Skeletal muscle tissue (tissue), 3 donors: ENCODE measurements at regions not wholly inside any gene's neighbourhood (a gene's known extent, or its start where the extent isn't known, plus 50 kb on each side); places are given as distances from the start of the nearest gene placed in this dataset.

Source experiments
- H3K27ac ChIP-seq: one replicate; pipeline ENCODE4 v1.7.0; 2013; ENCODE audit warnings: mild to moderate bottlenecking, low read depth, low read length, inconsistent platforms
- H3K27me3 ChIP-seq, 3 donors: one replicate each; pipeline ENCODE4 v1.7.0; 2013; ENCODE audit warnings: low read length in 3 of 3; ENCODE audit not compliant: control insufficient read depth in 3 of 3, insufficient read depth in 3 of 3
- H3K36me3 ChIP-seq, 3 donors: one replicate each; pipeline ENCODE4 v1.7.0; 2013; ENCODE audit warnings: low read length in 3 of 3; ENCODE audit not compliant: control insufficient read depth in 3 of 3, insufficient read depth in 3 of 3
- H3K4me1 ChIP-seq, 3 donors: one replicate each; pipeline ENCODE4 v1.7.0; 2013; ENCODE audit warnings: low read length in 3 of 3, mild to moderate bottlenecking in 3 of 3; ENCODE audit not compliant: control insufficient read depth in 3 of 3, insufficient read depth in 3 of 3
- H3K4me3 ChIP-seq, 3 donors: one replicate each; pipeline ENCODE4 v1.7.0; 2013; ENCODE audit warnings: low read length in 3 of 3
- H3K9ac ChIP-seq, 3 donors: one replicate each; pipeline ENCODE4 v1.7.0; 2013; ENCODE audit warnings: low read length in 3 of 3, mild to moderate bottlenecking in 3 of 3, moderate library complexity in 2 of 3, low read depth in 1 of 3
- H3K9me3 ChIP-seq, 3 donors: one replicate each; pipeline ENCODE4 v1.7.0; 2013; ENCODE audit warnings: low read length in 3 of 3; ENCODE audit not compliant: control insufficient read depth in 3 of 3
- donor health status: Osteomylitis.

DNA sequence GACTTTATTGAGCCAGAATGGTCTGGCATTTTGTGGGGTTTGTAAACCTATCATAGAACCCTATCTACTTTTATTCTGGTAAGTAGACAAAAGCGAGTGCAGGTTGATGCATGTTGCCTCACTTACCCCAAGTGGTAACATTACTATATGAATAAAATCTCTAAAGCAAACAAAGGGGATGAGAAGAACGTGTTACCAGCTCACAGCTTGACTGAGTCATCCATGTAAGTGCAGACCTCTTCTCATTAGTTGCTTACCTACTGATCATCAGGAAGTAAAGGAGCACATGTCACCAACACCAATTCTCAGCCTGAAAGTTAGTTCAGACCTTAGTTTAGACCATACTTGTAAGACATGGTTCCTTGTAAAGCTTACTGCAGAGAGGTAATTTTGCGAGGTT, 1328.3 kb downstream of the C4orf33 start:
- Histone ChIP-seq H3K4me3 (no peak overlapping the region), H3K9ac (no peak overlapping the region), H3K27ac (no peak overlapping the region), H3K27me3 (no peaks in the 10 kb centered on the region), H3K9me3 (no peaks in the 10 kb centered on the region), H3K4me1 (no peaks in the 10 kb centered on the region), H3K36me3 (no peaks in the 10 kb centered on the region)

- H3K27me3 ChIP-seq = no peaks in the 10 kb centered on the region
- no peak overlapping the region for H3K9ac ChIP-seq
- no peaks in the 10 kb centered on the region for H3K9me3 ChIP-seq
- H3K4me1 ChIP-seq = no peaks in the 10 kb centered on the region
- H3K4me3 ChIP-seq = no peak overlapping the region
- no peak overlapping the region for H3K27ac ChIP-seq
- no peaks in the 10 kb centered on the region for H3K36me3 ChIP-seq
Observed at GRCh38 chr4:130432289-130432688, 1336.3 kb downstream of the C4orf33 start.

- no peak overlapping the region for H3K9ac ChIP-seq
- H3K4me1 ChIP-seq = no peaks in the 10 kb centered on the region
- no peaks in the 10 kb centered on the region for H3K9me3 ChIP-seq
- no peak overlapping the region for H3K4me3 ChIP-seq
- no peaks in the 10 kb centered on the region for H3K36me3 ChIP-seq
- no peak overlapping the region for H3K27ac ChIP-seq
- H3K27me3 ChIP-seq = no peaks in the 10 kb centered on the region
Observed at GRCh38 chr4:130449741-130450140, 1353.8 kb downstream of the C4orf33 start.

GRCh38 chr4:130468340-130468739, 1372.4 kb downstream of the C4orf33 start:
- no peaks in the 10 kb centered on the region for H3K9me3 ChIP-seq
- no peaks in the 10 kb centered on the region for H3K27me3 ChIP-seq
- H3K36me3 ChIP-seq = no peaks in the 10 kb centered on the region
- H3K4me1 ChIP-seq = no peaks in the 10 kb centered on the region
- H3K27ac ChIP-seq = no peak overlapping the region
- H3K4me3 ChIP-seq = no peak overlapping the region
- no peak overlapping the region for H3K9ac ChIP-seq

DNA sequence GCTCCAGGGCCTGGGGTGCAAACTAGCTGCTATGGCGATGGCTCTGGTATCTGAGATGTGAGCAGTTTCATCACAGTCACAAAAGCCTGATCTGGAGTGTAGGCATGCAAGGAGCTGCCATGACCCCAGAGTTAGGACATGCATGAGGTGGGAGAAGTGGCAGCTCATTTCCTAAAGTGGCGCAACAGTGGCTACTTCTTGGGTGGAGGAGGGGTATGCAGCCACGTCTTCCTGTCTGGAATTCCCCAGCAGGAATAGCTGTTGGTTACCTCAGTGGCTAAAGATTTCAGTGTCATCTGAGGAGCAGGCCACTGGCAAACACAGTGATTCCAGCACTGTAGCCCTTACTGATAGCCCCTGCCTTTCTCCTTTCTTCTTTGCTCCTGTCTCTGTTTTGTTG, 1382.5 kb downstream of the C4orf33 start:
- Histone ChIP-seq H3K4me1 (no peaks in the 10 kb centered on the region), H3K36me3 (no peaks in the 10 kb centered on the region), H3K9ac (no peak overlapping the region), H3K27ac (no peak overlapping the region), H3K9me3 (no peaks in the 10 kb centered on the region), H3K4me3 (no peak overlapping the region), H3K27me3 (no peaks in the 10 kb centered on the region)

- Histone ChIP-seq H3K9ac (no peak overlapping the region), H3K27ac (no peak overlapping the region), H3K36me3 (no peaks in the 10 kb centered on the region), H3K27me3 (no peaks in the 10 kb centered on the region), H3K9me3 (no peaks in the 10 kb centered on the region), H3K4me1 (no peaks in the 10 kb centered on the region), H3K4me3 (no peak overlapping the region)
Observed at GRCh38 chr4:130479020-130479419, 1383.1 kb downstream of the C4orf33 start.

DNA sequence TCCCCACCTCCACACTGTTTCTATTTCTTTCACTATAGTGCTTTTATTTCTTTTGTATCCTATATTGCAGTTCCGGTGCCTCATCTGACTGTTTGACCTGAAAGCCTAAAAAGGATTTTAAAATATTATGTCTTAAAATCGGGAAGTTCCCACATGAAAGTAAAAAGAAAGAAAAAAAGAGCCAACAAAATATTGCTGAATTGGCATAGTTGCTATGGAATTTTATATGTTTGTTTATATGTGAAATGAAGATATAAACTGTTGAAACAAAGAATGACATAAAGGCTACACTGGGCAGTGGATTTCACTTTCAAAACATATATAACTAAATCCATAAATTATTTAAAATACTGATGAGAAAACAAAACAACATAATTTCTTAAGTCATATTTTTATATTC, 1383.7 kb downstream of the C4orf33 start:
- Histone ChIP-seq H3K9ac (no peak overlapping the region), H3K4me3 (no peak overlapping the region), H3K9me3 (no peaks in the 10 kb centered on the region), H3K4me1 (no peaks in the 10 kb centered on the region), H3K27ac (no peak overlapping the region), H3K36me3 (no peaks in the 10 kb centered on the region), H3K27me3 (no peaks in the 10 kb centered on the region)

- no peak overlapping the region for H3K9ac ChIP-seq
- H3K27me3 ChIP-seq = no peaks in the 10 kb centered on the region
- no peaks in the 10 kb centered on the region for H3K4me1 ChIP-seq
- H3K36me3 ChIP-seq = no peaks in the 10 kb centered on the region
- H3K27ac ChIP-seq = no peak overlapping the region
- H3K9me3 ChIP-seq = no peaks in the 10 kb centered on the region
- no peak overlapping the region for H3K4me3 ChIP-seq
Observed at GRCh38 chr4:130484826-130485225, 1388.9 kb downstream of the C4orf33 start.

DNA sequence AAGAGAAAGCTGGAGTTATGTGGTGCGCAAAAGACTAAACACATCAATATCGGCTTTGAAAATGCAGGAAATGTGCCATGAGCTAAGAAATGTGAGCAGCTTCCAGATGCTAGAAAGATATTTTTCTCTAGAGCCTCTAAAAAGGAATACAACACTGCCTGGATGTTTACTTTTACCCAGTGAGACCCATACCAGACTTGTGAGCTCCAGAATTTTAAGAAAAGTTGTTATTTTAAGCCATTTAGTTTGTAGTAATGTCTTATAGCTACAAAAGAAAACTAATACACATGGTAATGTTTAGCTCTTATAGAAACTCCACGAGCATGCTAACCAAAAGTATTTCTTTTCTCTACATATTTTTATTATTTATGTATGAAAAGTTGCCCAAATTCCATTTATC, 1389.4 kb downstream of the C4orf33 start:
- H3K9me3 ChIP-seq = no peaks in the 10 kb centered on the region
- H3K27me3 ChIP-seq = no peaks in the 10 kb centered on the region
- H3K9ac ChIP-seq = no peak overlapping the region
- no peak overlapping the region for H3K4me3 ChIP-seq
- H3K36me3 ChIP-seq = no peaks in the 10 kb centered on the region
- no peaks in the 10 kb centered on the region for H3K4me1 ChIP-seq
- no peak overlapping the region for H3K27ac ChIP-seq

GRCh38 chr4:130486186-130486585, 1390.2 kb downstream of the C4orf33 start:
- no peak overlapping the region for H3K4me3 ChIP-seq
- H3K27me3 ChIP-seq = no peaks in the 10 kb centered on the region
- no peaks in the 10 kb centered on the region for H3K9me3 ChIP-seq
- no peak overlapping the region for H3K27ac ChIP-seq
- H3K4me1 ChIP-seq = no peaks in the 10 kb centered on the region
- no peaks in the 10 kb centered on the region for H3K36me3 ChIP-seq
- no peak overlapping the region for H3K9ac ChIP-seq

GRCh38 chr4:130486841-130487240, 1390.9 kb downstream of the C4orf33 start:
- H3K27me3 ChIP-seq = no peaks in the 10 kb centered on the region
- H3K9me3 ChIP-seq = no peaks in the 10 kb centered on the region
- H3K27ac ChIP-seq = no peak overlapping the region
- H3K4me1 ChIP-seq = no peaks in the 10 kb centered on the region
- no peaks in the 10 kb centered on the region for H3K36me3 ChIP-seq
- H3K9ac ChIP-seq = no peak overlapping the region
- H3K4me3 ChIP-seq = no peak overlapping the region
